NCI-H460 (cell line): ENCODE measurements at regions not wholly inside any gene's neighbourhood (a gene's known extent, or its start where the extent isn't known, plus 50 kb on each side); places are given as distances from the start of the nearest gene placed in this dataset.
A peak's percentile ranks its signal among the peaks of the same experiment; 100 is the strongest.

Experiments used
- DNase-seq: peaks from one replicate; pipeline ENCODE4 v3.0.0-alpha.2; 2016; ENCODE audit warnings: low read depth; ENCODE audit errors: extremely low read depth

- no peak for DNase-seq
Measured at GRCh38 chr17:14959106-14959648, 305.9 kb downstream of the PMP22 start.

- DNase-seq: no peak
Measured at GRCh38 chr17:14953405-14953804, 311.7 kb downstream of the PMP22 start.

- no peak for DNase-seq
Measured at GRCh38 chr17:14950686-14951085, 314.4 kb downstream of the PMP22 start.

GRCh38 chr17:14950216-14950615, 314.9 kb downstream of the PMP22 start:
- DNase-seq: no peak

- no peak for DNase-seq
Measured at GRCh38 chr17:14947671-14948070, 317.5 kb downstream of the PMP22 start.

GRCh38 chr17:14946481-14946880, 318.6 kb downstream of the PMP22 start:
- no peak for DNase-seq

DNA sequence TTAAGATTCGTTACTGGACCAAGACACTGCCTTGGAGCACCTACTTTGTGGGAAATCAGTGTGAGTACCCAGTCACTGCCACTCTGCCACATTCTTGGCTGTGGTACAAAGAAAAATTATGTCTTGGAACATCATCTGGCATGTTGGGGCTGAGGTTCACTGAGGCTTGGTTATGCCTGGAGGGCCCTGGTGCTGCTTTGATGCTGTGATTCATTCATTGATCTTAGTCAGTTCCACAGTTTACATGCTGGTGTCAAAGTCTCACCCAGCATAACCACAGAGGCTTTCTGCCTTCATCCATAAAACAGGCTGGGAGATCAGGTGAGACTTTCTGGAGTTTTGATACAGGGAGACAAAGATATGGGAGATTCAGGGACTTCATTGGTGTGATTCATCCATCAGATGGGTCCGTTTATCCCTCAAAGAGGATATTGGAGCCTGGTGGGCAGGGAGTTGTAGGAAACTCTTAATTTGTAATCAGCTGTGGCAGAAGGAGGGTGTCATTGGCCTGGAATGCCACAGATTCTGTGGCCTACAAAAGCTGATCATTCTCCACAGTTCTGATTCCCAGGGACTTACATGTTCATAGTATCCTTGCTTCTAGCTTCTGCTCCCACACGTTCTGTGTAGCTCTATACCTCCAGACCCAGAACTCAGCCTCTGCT, 322.5 kb downstream of the PMP22 start:
- DNase-seq: peak; percentile 28

DNA sequence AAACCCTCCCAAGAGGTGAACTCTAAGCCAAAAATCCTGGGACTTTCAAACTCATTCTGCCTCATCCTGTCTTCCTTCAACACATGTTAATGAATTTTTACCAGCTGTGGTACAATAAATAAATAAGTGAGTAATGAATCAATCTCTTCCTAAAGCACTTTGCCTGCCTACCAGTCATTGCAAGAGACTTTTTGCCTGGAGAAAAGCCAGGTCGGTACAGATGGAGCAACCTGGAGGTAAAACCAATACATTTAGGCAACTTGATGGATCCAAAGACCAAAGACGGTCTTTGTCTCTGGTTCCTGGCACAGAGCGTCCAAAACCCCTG, 324.2 kb downstream of the PMP22 start:
- DNase-seq: no peak

DNA sequence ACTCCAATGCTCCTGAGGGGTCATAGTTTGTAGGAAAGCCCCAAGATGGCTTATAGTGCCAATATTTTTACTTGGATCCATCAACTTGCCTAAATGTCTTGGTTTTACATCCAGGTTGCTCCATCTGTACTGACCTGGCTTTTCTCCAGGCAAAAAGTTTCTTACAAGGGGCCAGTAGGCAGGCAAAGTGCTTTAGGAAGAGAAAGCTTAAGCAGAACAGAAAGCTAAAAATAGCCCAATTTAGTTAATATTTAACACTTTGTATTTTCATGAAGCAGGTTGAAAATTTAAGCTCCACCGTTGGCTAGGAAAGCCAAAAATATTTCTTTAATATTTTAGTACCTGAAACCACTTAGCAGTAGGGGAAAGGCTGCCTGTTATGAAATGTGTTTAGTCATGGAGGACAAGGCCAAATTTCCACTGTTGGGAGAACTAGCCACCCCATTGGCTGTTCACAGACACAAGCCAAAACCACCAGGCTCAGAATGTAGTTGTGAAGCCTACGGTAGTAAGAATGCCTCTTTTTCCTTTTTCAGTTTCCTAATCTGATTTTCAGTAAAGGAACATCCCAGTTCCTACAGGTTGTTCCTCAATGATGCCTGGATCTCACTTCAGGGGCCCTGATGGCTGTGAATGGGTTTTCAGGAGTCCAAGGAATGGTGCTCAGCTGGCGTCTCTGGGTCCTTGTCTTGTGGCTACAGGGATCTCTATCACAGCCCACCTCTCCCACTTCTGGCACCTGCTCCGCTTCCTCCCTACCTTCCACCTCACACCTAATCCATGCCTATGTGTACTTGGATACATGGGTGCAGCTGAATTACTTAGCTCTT, 324.8 kb downstream of the PMP22 start:
- DNase-seq: no peak

GRCh38 chr17:14935845-14936485, 329.2 kb downstream of the PMP22 start:
- no peak for DNase-seq

DNA sequence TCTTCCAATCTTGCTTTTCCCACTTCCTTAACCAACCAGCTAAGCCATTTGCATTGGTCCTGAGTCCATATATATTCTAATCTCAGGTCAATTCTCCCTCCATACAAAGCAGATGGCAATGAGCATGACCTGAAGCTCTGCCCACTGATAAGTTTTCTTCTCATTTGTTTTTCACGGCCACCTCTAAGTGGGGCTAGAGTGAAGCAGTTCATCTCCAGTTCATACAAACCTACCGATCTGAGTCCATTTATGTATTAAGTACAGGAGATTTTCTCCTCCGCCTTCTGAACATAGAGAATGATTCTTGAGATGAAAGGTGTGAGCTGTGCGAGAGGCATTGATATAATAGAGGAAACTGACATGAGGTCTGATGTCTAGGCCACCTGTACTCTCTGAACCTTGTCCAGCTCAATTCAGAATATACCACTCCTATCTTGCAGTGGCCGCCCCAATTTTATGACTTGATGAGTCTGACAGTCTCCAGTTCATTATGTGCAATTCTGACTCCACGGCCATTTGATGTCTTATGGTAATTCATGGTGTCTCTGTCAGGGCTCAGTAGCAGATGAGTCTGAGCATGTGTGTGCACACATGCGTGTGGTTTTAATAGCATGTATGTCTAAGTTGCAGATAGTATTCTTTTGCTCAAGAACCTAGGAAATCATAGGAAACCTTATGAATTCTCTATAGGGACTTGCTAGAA, 329.8 kb downstream of the PMP22 start:
- DNase-seq: no peak

DNA sequence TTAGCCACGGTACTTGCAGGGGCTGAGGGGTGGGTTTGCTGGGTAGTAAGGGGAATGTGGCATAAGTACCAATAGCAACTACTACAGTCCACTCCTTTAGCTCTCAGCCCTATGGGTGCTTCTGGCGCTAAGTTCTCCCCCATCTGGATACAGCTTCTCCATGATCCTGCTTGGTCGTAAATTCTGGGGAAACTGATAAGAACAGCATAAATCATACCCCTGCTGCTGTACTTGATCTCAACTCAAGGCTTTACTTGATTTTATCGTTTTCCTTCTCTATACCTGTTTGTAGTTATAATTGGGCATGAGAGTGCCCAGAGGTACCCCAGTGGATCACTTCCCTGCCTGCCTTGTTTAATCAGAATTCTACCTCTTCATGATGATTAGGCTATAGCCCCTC, 331.4 kb downstream of the PMP22 start:
- no peak for DNase-seq

DNA sequence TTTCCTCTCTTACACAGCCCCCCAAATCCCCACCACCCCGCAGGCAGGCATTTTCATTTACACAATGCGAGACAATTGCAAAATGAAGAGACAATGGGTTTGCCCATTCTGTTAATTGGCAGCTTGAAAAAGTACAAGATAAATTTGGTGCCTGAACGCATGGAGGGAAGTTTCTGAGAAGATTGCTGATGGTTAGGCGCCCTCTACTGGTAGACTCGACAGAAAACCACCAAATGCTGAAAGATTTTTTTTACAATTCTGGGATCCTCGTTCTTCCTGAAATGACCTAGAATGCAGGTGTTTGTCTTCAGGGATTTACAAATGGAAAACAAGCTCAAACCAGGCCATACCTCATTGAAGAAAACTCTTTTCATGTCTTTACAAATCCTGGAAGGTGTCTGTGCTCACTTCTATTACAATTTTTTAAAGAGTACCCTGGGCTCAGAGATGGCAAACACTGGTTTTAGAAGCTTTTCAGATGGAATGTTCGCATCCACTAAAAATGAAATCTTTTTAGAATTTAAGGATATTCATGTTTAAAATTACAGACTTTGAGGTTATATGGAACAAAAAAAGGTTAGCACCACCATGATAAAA, 338.5 kb downstream of the PMP22 start:
- peak; percentile 68 for DNase-seq

GRCh38 chr17:14926073-14926472, 339.1 kb downstream of the PMP22 start:
- no peak for DNase-seq

- DNase-seq: no peak
Measured at GRCh38 chr17:14925498-14925897, 339.6 kb downstream of the PMP22 start.

DNA sequence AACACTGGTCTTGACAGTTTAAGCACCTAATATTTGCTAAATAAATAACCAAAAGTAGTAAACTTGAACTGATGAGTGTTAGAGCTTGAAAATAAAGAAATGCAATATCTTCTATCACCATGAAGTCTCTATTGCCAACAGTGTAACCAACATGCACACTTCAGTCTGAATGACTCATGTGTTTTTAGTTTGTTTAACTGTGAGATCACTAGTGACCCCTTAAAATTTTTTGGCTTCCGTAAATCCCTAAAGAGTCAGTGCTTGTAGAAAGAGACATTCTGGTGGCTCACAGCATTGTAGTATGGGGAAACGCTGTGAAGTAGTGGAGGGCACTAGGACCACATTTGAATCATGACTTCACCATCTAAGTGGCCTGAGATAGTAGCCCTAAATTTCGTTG, 341.1 kb downstream of the PMP22 start:
- no peak for DNase-seq

GRCh38 chr17:14922411-14922810, 342.7 kb downstream of the PMP22 start:
- no peak for DNase-seq

- DNase-seq: no peak
Measured at GRCh38 chr17:14921936-14922335, 343.2 kb downstream of the PMP22 start.

DNA sequence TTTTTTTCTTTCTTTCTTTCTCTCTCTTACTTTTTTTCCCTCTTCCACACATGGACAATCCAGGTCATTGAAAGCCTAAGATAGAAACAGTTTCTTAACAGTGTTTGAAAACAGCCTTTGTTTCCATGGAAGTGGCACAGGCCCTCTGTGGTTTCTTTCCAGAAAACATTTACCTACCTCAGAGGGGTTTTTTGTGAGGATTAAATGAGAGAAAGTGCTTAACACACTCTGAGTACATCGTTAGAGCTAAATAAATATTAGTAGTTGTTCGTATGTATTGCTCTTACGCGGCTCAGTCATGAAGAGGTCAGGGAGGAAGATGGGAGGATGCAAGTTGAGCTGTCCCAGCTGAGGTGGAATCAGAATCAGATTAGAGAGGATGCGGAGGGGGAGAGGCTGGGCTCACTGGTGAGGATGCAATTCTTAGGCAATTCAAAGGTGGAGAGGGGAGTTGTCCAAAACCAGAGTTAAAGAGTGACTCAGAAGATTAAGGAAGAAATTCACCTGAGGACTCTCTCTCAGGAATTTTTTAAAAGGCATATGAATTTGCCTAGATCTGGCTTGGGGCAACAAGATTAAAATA, 345.4 kb downstream of the PMP22 start:
- DNase-seq: no peak

DNA sequence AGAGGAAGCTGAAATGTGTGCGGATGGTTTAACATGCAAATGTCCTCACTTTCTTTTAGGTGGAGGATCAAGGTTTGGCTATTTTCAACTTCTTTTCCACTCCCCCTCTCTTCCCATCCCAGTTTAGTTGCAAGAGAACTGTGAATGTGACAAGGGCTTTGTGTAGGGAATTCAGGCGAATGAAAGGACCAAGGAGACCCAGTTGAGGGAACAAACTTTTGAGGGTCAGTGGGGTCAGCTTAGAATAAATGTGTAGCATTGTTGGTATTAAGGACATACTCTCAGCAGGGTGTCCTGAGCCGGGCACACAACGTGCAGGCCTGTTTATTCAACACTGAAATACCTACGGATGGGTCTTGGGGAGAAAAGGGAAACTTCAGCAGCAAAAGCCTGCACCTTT, 346.0 kb downstream of the PMP22 start:
- DNase-seq: no peak
